A673 (cell line): ENCODE measurements at regions not wholly inside any gene's neighbourhood (a gene's known extent, or its start where the extent isn't known, plus 50 kb on each side); places are given as distances from the start of the nearest gene placed in this dataset.
"Not testable (repeated sequence)": the region's sequence is repeated elsewhere in the genome, so short reads cannot be mapped to it uniquely, and the experiment has no call there.

ENCODE experiments used
- BruUV-seq: library from RNA; stranded (reverse); fragments of 400-500 nt; replicated peaks from 2 replicates; lab custom pipeline; 2021; lab: Mats Ljungman, UMichigan
- CTCF ChIA-PET: fragments of 300-600 bp; sonication (Branson Sonifier 250); formaldehyde crosslinking; loops from one replicate; lab custom pipeline; 2022; ENCODE audit warnings: antibody characterized with exemption; lab: Charles Lee
- POLR2A ChIA-PET: fragments of 300-600 bp; sonication (Branson Sonifier 250); formaldehyde crosslinking; loops from one replicate; lab custom pipeline; 2022; ENCODE audit warnings: antibody characterized with exemption; ENCODE audit not compliant: low non-redundant PET; lab: Charles Lee
- DNase-seq: peaks from one replicate; pipeline ENCODE4 v3.0.0-alpha.2; 2015; ENCODE audit warnings: low spot score
- H3K27ac ChIP-seq: fragments of 200-600 bp; sonication (generic); 2 replicates; pipeline ENCODE4 v1.5.1; 2016; ENCODE audit warnings: mixed run types, low read depth, mild to moderate bottlenecking, mixed read lengths, antibody characterized with exemption, low read length; ENCODE audit not compliant: poor library complexity, severe bottlenecking
- H3K27me3 ChIP-seq: fragments of 200-600 bp; sonication (generic); replicated peaks from 2 replicates; pipeline ENCODE4 v1.6.1; 2017; ENCODE audit warnings: mixed run types, low read depth, mild to moderate bottlenecking, mixed read lengths, antibody characterized with exemption, low read length; ENCODE audit not compliant: insufficient read depth, poor library complexity
- H3K36me3 ChIP-seq: fragments of 200-600 bp; sonication (generic); 2 replicates; pipeline ENCODE4 v1.6.1; 2016; ENCODE audit warnings: mixed run types, mild to moderate bottlenecking, mixed read lengths, antibody characterized with exemption, low read length; ENCODE audit not compliant: insufficient read depth, poor library complexity, severe bottlenecking
- H3K4me1 ChIP-seq: fragments of 200-600 bp; sonication (generic); 2 replicates; pipeline ENCODE4 v1.6.1; 2017; ENCODE audit warnings: mixed run types, mild to moderate bottlenecking, mixed read lengths, antibody characterized with exemption, low read length; ENCODE audit not compliant: insufficient read depth, poor library complexity, severe bottlenecking
- H3K4me3 ChIP-seq: fragments of 200-600 bp; sonication (generic); 2 replicates; pipeline ENCODE4 v1.5.1; 2016; ENCODE audit warnings: low read depth, mixed run types, mild to moderate bottlenecking, mixed read lengths, low read length; ENCODE audit not compliant: poor library complexity, severe bottlenecking
- H3K9me3 ChIP-seq: fragments of 200-600 bp; sonication (generic); 2 replicates; pipeline ENCODE4 v1.6.1; 2016; ENCODE audit warnings: mixed run types, low read depth, mild to moderate bottlenecking, mixed read lengths, antibody characterized with exemption, low read length; ENCODE audit not compliant: poor library complexity, severe bottlenecking
- CTCF ChIP-seq: fragments of 300-800, 200-600 bp; sonication (generic); conservative IDR thresholded peaks from 2 replicates; pipeline ENCODE4 v1.5.1; 2017; ENCODE audit warnings: low read depth, mild to moderate bottlenecking, antibody characterized with exemption, low read length, moderate library complexity, mixed read lengths
- EZH2 ChIP-seq: fragments of 200-600 bp; sonication (generic); IDR thresholded peaks from 2 replicates; pipeline ENCODE4 v1.6.1; 2017; ENCODE audit warnings: borderline replicate concordance, low read depth, mild to moderate bottlenecking, mixed read lengths, antibody characterized with exemption, low read length; ENCODE audit not compliant: poor library complexity, severe bottlenecking
- intact Hi-C: fragments of 100-400 bp; cut with micrococcal nuclease; formaldehyde crosslinking; loops from one replicate; pipeline ENCODE4 v1.10.0; 2022; ENCODE audit not compliant: unreplicated experiment

GRCh38 chr1:125066385-125066784, 3881.6 kb downstream of the SRGAP2C start:
- H3K4me3 ChIP-seq, result no peak overlapping the region
- H3K9me3 ChIP-seq, result peaks cover 35% of the 10 kb centered on the region
- POLR2A ChIA-PET, result no interaction called here
- intact Hi-C loops, result no loop called here
- H3K27me3 ChIP-seq, result no peaks in the 10 kb centered on the region
- CTCF ChIA-PET, result no interaction called here
- H3K36me3 ChIP-seq, result no peaks in the 10 kb centered on the region
- BruUV-seq, result no TSS peak
- no peak overlapping the region for H3K27ac ChIP-seq
- DNase-seq, result no peak
- TF ChIP-seq EZH2 (no peak), CTCF (no peak)
- H3K4me1 ChIP-seq, result no peaks in the 10 kb centered on the region

GRCh38 chr1:125066849-125067248, 3882.1 kb downstream of the SRGAP2C start:
- intact Hi-C loops, H3K36me3 ChIP-seq, POLR2A ChIA-PET, H3K4me1 ChIP-seq, H3K27ac ChIP-seq, DNase-seq, BruUV-seq, CTCF ChIA-PET, H3K4me3 ChIP-seq, H3K27me3 ChIP-seq: not testable (repeated sequence)
- peaks cover 35% of the 10 kb centered on the region for H3K9me3 ChIP-seq

- POLR2A ChIA-PET, result no interaction called here
- no TSS peak for BruUV-seq
Measured at GRCh38 chr1:125080077-125080476, 3895.3 kb downstream of the SRGAP2C start.

More at GRCh38 chr1:125080077-125080476, 3895.3 kb downstream of the SRGAP2C start:
- peaks cover 64% of the 10 kb centered on the region for H3K9me3 ChIP-seq
- TF ChIP-seq EZH2 (no peak), CTCF (no peak)
- intact Hi-C loops, result no loop called here
- no peaks in the 10 kb centered on the region for H3K36me3 ChIP-seq
- H3K4me1 ChIP-seq, result no peaks in the 10 kb centered on the region
- H3K27me3 ChIP-seq, result no peaks in the 10 kb centered on the region
- no peak overlapping the region for H3K4me3 ChIP-seq
- H3K27ac ChIP-seq, result no peak overlapping the region
- no peak for DNase-seq
- CTCF ChIA-PET, result no interaction called here
